Right lobe of liver (tissue), 4 donors: ENCODE measurements at regions not wholly inside any gene's neighbourhood (a gene's known extent, or its start where the extent isn't known, plus 50 kb on each side); places are given as distances from the start of the nearest gene placed in this dataset.

Experiments used
- POLR2A ChIP-seq: fragments of 450-650 bp; IDR thresholded peaks from one replicate; pipeline ENCODE4 v1.6.1; 2017; ENCODE audit warnings: antibody characterized with exemption, mild to moderate bottlenecking
- TF ChIP-seq, protein P1 (sequence below), 4 donors: fragments of 200-600 bp in 3 of 4; fragments of 450-650 bp in 1 of 4; IDR thresholded peaks; one replicate each; pipeline versions ENCODE4 v1.5.1 to v1.8.0; 2016 to 2022; ENCODE audit warnings: antibody characterized with exemption in 4 of 4, mild to moderate bottlenecking in 2 of 4
- donor health status: DM: no; HTN: no; CAD: no.
- donor health status: DM: no; HTN: no; CAD: no.
- donor health status: DM: no; HTN: yes; CAD: no.

DNA sequence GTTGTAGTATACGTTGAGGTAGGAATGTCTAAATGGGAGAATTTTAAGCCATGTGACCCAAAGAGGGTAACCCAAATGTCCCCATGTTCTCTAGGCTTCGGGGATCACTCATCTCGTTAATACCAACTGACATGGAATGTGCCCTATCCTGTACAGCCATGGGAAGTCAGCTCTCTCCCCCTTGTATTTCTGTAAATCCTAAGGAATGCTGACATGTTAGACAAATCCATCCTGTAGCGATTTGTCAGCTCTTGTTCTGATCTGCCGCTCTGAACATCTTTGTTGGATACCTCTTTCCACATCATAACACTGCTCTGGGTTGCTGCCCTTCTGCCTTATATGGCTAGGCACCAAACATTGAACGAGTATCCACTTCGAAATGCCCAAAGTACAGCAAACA, 350.6 kb downstream of the RND3 start:
- TF ChIP-seq, protein P1, sequence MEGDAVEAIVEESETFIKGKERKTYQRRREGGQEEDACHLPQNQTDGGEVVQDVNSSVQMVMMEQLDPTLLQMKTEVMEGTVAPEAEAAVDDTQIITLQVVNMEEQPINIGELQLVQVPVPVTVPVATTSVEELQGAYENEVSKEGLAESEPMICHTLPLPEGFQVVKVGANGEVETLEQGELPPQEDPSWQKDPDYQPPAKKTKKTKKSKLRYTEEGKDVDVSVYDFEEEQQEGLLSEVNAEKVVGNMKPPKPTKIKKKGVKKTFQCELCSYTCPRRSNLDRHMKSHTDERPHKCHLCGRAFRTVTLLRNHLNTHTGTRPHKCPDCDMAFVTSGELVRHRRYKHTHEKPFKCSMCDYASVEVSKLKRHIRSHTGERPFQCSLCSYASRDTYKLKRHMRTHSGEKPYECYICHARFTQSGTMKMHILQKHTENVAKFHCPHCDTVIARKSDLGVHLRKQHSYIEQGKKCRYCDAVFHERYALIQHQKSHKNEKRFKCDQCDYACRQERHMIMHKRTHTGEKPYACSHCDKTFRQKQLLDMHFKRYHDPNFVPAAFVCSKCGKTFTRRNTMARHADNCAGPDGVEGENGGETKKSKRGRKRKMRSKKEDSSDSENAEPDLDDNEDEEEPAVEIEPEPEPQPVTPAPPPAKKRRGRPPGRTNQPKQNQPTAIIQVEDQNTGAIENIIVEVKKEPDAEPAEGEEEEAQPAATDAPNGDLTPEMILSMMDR (IDR thresholded peaks at IDR 0.05): no peak
- no peak for TF ChIP-seq POLR2A
